Fibroblast of skin of left biceps (primary cell): ENCODE measurements at regions not wholly inside any gene's neighbourhood (a gene's known extent, or its start where the extent isn't known, plus 50 kb on each side); places are given as distances from the start of the nearest gene placed in this dataset.

Experiments
- DNase-seq, 2 experiments: peaks; one replicate each; pipeline ENCODE4 v3.0.0-alpha.2; 2013; ENCODE audit warnings: low read depth in 2 of 2

- DNase-seq: no peak
These were observed 312.6 kb downstream of the SLITRK6 start for GRCh38 chr13:85486663-85487062.

GRCh38 chr13:85473144-85473543 is 326.1 kb downstream of the SLITRK6 start:
- no peak for DNase-seq

DNA sequence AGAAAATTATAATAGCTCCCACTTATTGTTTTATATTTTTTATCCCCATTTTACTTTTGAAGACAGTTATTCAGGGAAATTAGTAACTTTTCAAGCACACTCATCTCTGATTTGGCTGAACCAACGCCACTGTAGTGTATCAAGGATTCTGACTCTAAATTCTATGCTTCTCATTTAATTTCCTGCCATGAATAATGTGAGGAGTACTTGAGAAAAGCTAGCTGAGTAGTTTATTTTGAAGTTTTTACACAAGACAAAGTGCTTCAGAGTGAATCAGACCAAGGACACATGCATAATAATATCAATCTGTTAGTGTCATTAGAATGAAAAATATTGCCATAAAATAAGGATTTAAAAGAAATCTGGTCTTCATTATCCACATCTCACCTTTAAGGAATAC is 329.9 kb downstream of the SLITRK6 start:
- DNase-seq: no peak

GRCh38 chr13:85462792-85463425 is 336.3 kb downstream of the SLITRK6 start:
- no peak for DNase-seq

DNA sequence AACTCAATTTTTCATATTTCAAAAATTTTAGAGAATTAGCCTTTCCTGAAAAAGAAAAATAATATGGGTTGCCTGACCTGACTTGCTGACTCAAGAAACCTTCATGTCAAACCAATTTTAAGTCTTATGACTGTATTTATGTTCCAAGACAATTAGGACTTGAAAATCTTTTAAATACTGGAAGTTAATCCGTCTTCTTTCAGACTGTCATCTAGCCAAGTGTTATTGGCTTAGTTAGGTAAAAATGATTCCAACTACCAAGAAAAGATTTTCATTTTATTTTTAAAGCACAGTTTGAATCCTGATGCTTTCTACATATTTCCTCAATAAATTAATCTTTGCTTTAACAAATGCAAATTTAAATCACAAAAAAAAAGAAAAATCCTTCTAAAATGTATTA is 337.6 kb downstream of the SLITRK6 start:
- DNase-seq: no peak

DNA sequence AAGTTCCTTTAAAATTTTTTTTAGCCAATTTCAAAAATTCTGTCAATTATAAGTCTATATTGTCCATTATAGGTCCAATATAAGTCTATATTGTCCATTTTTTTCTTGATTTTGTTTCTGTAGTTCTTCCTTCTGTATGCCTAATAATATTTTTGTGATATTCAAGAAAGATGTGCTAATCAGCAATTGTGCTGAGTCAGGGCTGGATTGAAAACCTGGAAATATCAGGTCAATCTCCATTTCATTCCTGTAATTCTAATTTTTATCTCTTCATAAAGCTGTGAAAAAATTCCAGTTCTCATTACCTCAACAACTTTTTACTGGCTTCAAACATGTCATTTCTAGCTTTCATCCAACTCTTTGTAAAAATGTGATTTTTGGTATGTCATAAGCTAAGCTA is 353.7 kb downstream of the SLITRK6 start:
- DNase-seq: no peak

DNA sequence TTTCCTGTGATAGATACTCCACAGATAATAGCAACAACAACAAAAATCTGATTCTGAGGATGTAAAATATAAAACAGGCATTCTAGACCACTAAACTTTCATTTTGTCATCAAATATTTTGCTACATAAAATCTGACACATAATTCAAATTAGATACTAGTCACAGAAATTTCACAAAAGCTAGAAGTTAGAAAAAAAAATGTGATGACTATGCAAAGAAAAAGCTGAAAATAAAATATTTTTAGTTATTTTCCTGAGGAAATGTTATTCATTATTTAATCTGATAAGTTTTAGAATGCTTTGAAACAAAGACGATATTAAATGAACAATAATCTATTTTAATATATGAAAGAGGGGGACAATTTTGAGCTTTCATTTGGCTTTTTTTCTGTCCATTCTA is 357.2 kb downstream of the SLITRK6 start:
- DNase-seq: no peak

GRCh38 chr13:85441364-85441763 is 357.9 kb downstream of the SLITRK6 start:
- no peak for DNase-seq

DNA sequence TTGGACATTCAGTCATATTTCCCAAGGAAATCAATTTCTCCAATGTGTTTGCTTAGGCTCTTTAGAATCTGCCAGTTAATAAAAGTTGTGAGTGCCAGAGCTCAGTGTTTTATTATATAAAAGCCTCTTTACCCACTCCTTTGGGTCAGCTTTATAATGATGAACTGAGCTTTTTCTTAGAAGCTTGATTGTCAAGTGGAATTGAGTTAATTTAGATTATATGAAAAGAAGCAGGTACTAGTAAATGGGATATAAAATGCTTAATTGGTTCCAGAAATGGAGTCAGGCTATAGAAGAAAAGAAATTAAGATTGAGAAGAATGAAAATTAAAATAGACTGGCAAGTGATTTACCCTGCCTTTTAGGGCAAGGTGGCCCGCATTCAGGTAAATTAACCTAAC is 363.2 kb downstream of the SLITRK6 start:
- no peak for DNase-seq

DNA sequence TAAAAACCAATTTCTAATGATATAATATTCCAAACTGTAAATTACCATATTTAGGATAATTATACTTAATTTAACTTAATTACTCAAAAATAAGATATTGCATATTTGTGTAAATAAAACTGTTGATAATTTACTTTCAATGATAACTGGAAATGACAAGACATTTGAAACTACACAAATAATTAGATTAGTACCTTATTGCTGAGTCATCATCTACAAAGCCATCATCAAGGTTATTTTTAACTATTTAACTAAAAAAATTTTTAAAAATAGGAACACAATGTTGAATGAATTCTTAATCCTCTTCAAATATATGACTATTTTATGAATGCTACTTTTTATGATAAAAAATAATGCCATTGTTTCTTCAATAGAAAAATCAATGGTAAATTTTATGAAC is 364.3 kb downstream of the SLITRK6 start:
- DNase-seq: no peak

- no peak for DNase-seq
These were observed 366.3 kb downstream of the SLITRK6 start for GRCh38 chr13:85432881-85433280.

DNA sequence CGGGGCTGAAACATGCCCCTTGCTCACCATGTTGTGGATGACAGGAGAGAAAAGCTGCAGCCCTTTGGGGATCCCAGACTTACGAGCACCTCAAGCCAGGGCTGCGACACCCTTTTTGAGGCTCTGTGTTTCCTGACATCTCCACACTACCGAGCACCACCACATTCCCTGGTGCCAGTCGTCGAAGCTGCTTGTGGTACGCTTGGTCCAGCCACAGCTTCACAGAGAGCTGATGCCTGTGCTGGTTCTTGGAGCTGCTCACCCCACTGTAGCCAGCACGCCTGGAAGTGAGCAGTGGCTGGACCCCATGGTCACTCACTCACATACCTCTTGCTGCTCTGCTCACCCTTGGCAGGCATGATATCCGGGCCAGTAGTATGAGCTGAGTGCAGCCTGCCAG is 367.5 kb downstream of the SLITRK6 start:
- no peak for DNase-seq

GRCh38 chr13:85430216-85430794 is 368.9 kb downstream of the SLITRK6 start:
- no peak for DNase-seq

- no peak for DNase-seq
These were observed 371.8 kb downstream of the SLITRK6 start for GRCh38 chr13:85427416-85427815.

DNA sequence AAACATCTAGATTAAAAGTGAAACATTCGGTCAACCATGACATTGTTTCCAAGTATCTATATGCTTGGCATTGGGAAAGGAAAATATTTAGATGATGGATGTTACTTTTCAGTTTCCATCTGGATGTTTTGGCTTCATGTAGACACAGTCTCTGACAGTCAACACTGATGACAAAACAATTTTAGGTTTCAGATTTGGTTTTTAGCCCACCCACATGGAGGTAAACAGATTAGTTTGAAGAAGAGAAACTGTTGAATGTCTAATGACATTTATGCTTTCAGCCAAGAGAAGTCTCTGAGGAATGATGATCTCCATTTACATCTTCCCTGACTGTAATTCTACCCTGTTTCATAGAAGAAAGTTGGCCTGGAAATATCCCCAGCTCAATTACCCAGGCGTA is 379.1 kb downstream of the SLITRK6 start:
- DNase-seq: no peak

DNA sequence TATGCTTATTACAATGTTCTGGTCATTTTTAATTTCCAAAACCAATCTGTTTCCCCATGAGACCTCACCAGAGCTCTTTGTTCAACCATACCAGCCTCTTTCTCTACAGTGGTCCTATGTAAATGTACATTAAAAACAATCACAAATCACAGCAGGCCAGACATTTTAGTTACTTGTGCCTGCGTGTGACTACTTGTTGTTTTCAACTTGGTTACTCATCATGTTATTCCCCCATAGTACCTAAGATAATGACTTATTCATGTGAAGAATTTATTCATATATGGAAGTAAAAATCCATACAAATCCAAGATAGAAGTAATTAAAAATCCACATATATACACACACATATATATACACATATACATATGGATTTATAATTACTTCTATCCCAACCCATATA is 379.6 kb downstream of the SLITRK6 start:
- no peak for DNase-seq

GRCh38 chr13:85417807-85418206 is 381.4 kb downstream of the SLITRK6 start:
- DNase-seq: no peak

DNA sequence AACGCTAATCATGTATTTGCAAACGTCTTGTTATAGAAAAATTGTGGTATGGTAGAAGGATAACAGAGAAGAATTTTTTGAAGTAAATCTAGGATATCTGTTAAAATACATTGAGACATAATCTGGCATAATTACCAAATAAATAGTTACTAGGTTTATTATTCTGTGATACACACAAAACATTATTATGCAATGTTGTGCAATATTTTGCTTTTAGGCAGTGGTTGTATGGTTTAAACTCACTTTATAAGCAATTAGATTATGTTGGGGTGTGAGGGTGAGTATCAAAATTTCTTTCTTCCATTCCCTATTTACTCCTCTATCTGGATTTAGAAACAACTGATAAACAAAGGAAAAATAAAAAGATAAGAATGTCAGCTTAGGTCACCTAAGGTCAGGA is 385.6 kb downstream of the SLITRK6 start:
- no peak for DNase-seq

DNA sequence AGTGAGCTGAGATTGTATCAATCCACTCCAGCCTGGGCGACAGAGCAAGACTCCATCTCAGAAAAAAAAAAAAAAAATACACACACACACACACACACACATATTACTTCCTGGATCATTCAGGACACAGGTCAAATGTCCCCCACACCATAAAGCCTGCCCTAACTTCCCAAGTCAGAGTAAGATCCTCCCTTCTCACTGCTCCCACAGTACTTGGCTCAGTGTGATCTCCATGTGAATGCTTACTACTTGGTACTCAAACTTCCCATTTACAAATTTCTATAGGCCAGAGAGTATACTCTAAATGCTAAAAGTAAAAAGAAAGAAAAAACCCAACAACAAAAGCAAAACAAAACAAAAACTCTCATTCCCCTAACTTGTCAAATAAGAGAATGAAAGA is 386.8 kb downstream of the SLITRK6 start:
- DNase-seq: no peak

- no peak for DNase-seq
These were observed 387.6 kb downstream of the SLITRK6 start for GRCh38 chr13:85411591-85411990.

DNA sequence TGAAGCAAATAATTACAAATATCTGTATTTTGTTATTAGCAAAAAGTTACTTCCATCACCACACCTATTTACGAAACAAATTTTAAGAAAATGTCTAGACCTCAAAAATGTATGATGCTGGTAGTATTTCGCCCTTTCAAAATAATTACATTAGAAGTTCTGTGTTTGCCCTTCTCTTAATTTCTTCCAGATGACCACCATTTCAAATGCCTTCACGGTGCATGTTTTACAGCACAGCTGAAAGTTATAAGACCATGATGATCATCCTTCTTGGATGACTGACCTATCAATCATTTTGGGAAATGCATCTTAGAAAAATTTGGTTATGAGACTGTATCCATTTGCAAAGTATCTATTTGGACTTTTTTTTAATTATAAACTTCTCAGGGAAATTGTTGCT is 390.8 kb downstream of the SLITRK6 start:
- no peak for DNase-seq

DNA sequence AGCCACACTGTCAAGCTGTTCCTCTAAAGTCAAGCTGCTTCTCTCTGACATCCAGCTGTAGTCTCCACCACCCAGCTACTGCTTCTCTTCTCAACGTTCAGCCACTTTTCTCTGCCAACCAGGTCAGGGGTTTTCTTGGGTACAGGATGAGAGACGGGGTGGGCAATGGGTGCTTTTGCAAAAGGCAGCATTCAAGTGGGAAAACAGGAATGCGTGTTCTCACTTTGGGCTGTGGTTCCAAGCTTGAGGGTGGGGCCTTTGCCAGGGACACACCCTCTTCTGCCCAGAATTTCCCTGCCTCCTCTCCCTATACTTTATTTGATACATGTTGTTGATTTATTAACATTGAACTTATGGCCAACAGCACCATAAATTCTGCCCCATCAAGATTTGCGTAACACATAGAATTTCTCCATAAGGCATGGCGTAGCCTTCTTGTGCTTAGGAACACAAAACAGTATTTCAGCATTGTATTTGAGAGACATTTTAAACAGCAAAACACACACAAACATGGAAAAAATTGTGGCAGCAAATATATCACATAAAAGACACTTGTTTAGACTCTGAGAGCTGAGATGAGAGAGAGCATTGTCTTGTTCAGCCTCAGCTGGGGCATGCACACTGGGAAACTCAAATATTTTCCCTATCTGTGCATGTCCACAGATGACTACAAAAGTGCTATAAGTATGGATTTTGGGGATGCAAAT is 392.8 kb downstream of the SLITRK6 start:
- no peak for DNase-seq

- DNase-seq: no peak
These were observed 393.8 kb downstream of the SLITRK6 start for GRCh38 chr13:85405316-85405897.
